Erythroblast (primary cell): ENCODE measurements at regions not wholly inside any gene's neighbourhood (a gene's known extent, or its start where the extent isn't known, plus 50 kb on each side); places are given as distances from the start of the nearest gene placed in this dataset.
"Not testable (repeated sequence)": the region's sequence is repeated elsewhere in the genome, so short reads cannot be mapped to it uniquely, and the experiment has no call there.

ENCODE experiments used
- GATA1 ChIP-seq: IDR thresholded peaks from 2 replicates; pipeline ENCODE4 v1.6.1; 2011; ENCODE audit warnings: low read depth, mild to moderate bottlenecking, control low read depth, low read length, moderate library complexity
- POLR2A ChIP-seq: IDR thresholded peaks from 2 replicates; pipeline ENCODE4 v1.6.1; 2011; ENCODE audit warnings: mild to moderate bottlenecking, low read length

- TF ChIP-seq POLR2A, GATA1: not testable (repeated sequence)
Measured at GRCh38 chr5:135260108-135260507, 138.9 kb downstream of the MACROH2A1 start.
